ENCODE measurements at regions not wholly inside any gene's neighbourhood (a gene's known extent, or its start where the extent isn't known, plus 50 kb on each side); places are given as distances from the start of the nearest gene placed in this dataset.

DNA sequence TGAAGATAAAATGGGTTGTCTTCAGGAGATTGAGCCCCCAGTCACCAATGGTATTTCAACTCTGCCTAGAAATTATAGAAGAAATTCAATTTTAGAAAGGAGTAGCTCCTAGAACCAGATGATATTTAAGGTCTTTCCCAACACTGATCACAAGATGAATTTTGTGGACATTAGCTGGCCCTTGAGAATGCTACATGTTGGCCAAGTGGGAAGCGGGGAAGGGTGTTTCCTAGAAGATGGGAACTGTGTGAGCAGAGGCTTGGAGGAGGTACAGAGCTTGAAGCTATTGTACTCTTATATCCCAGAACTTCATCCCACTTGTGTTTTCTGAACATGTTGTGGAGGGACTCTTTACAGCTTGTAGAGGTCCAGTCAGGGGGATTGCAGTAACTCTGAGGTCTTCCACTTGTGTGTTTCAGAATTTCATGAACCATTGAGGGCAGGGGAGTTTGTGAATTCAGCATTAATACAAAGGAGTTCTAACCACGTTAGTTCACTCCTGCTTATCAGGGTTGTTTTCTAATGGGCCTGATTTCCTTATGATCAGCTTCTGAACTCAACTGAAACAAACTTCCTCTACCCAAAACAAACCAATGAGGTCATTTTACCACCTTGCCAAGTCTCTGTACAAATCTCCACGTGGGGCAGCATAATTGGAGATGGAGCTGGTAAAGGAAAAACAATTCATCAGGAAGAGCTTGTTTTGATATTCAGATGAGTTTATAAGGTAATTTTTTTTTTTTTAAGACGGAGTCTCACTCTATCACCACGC lies 152.6 kb upstream of the TPM1 start:
- TF ChIP-seq EGR1 (IDR thresholded peaks at IDR 0.05) (no peak), EP300 (IDR thresholded peaks at IDR 0.05; ENCODE audit: borderline replicate concordance) (no peak), FOXM1 (IDR thresholded peaks at IDR 0.05; ENCODE audit: borderline replicate concordance, low read depth) (no peak), CEBPB (IDR thresholded peaks at IDR 0.05) (no peak), MAX (IDR thresholded peaks at IDR 0.05) (no peak), REST (IDR thresholded peaks at IDR 0.05; ENCODE audit: low read depth) (no peak), TAF1 (IDR thresholded peaks at IDR 0.05; ENCODE audit: low read depth) (no peak), NFIC (IDR thresholded peaks at IDR 0.05) (no peak), CREB1 (IDR thresholded peaks at IDR 0.05; ENCODE audit: low read depth) (no peak), ZBTB7A (IDR thresholded peaks at IDR 0.05; ENCODE audit: low read depth) (no peak)

- TF ChIP-seq CREB1 (IDR thresholded peaks at IDR 0.05; ENCODE audit: low read depth) (no peak), TAF1 (IDR thresholded peaks at IDR 0.05; ENCODE audit: low read depth) (no peak), REST (IDR thresholded peaks at IDR 0.05; ENCODE audit: low read depth) (no peak), FOXM1 (IDR thresholded peaks at IDR 0.05; ENCODE audit: borderline replicate concordance, low read depth) (no peak), USF1 (IDR thresholded peaks at IDR 0.05) (no peak), CEBPB (IDR thresholded peaks at IDR 0.05) (no peak)
These were observed 148.0 kb upstream of the TPM1 start for GRCh38 chr15:62894322-62895085.

DNA sequence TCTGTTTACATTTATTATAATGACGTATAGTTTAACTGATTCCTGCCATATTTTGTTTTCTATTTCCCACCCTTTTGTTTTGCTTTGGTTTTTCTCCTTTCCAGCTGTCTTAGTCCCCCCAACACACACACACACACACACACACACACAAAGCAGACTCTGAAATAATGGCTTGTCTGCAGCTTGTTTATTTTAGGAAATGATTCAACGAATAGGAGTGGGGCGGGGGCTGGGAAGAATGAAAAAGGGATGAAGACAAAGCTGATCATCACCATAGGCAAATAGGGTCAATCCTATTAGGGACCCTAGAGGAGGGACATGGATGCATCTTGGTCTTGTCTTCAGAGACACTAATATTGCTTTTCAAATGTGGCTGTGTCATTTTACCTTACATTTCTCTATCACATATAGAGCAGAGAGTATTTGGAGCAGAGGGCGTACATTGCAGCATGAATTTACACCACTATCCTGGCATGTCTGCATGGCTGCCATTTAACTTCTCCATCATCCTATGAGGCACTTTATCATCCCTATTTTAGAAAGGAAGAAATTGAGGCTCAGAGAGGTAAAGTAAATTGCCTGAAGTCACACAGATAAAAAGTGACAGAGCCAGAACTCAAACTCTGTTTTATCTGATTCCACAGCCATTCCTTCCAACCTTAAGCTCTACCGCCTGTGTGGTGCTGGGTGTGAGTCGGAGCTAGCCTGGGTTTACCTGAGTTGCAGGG lies 147.2 kb upstream of the TPM1 start:
- TF ChIP-seq TCF12 (IDR thresholded peaks at IDR 0.05; ENCODE audit: low read depth) (no peak), TAF1 (IDR thresholded peaks at IDR 0.05; ENCODE audit: low read depth) (no peak), REST (IDR thresholded peaks at IDR 0.05; ENCODE audit: low read depth) (no peak), ZBTB7A (IDR thresholded peaks at IDR 0.05; ENCODE audit: low read depth) (no peak), FOXM1 (IDR thresholded peaks at IDR 0.05; ENCODE audit: borderline replicate concordance, low read depth) (no peak), EP300 (IDR thresholded peaks at IDR 0.05; ENCODE audit: borderline replicate concordance) (no peak), TEAD4 (IDR thresholded peaks at IDR 0.05) (no peak), NFIC (IDR thresholded peaks at IDR 0.05) (no peak), CEBPB (IDR thresholded peaks at IDR 0.05) (no peak), CREB1 (IDR thresholded peaks at IDR 0.05; ENCODE audit: low read depth) (no peak), MAX (IDR thresholded peaks at IDR 0.05) (no peak), RAD21 (IDR thresholded peaks at IDR 0.05; ENCODE audit: low read depth) (no peak), EGR1 (IDR thresholded peaks at IDR 0.05) (no peak), USF1 (IDR thresholded peaks at IDR 0.05) (no peak)

- no peak for TF ChIP-seq USF1 (IDR thresholded peaks at IDR 0.05)
- TF ChIP-seq CREB1 (IDR thresholded peaks at IDR 0.05; ENCODE audit: low read depth): no peak
- no peak for TF ChIP-seq RAD21 (IDR thresholded peaks at IDR 0.05; ENCODE audit: low read depth)
- TF ChIP-seq YY1 (IDR thresholded peaks at IDR 0.05; ENCODE audit: low read depth): no peak
- no peak for TF ChIP-seq FOXM1 (IDR thresholded peaks at IDR 0.05; ENCODE audit: borderline replicate concordance, low read depth)
These were observed 146.6 kb upstream of the TPM1 start for GRCh38 chr15:62895905-62896316.
